Mucosa of stomach (tissue), 1 donor: ENCODE measurements at regions not wholly inside any gene's neighbourhood (a gene's known extent, or its start where the extent isn't known, plus 50 kb on each side); places are given as distances from the start of the nearest gene placed in this dataset.
"Not testable (repeated sequence)": the region's sequence is repeated elsewhere in the genome, so short reads cannot be mapped to it uniquely, and the experiment has no call there.

Experiments used
- H3K27me3 ChIP-seq: one replicate; pipeline ENCODE4 v1.7.0; 2013; ENCODE audit warnings: mild to moderate bottlenecking, low read length; ENCODE audit not compliant: control insufficient read depth, insufficient read depth
- H3K36me3 ChIP-seq: one replicate; pipeline ENCODE4 v1.7.0; 2013; ENCODE audit warnings: low read length; ENCODE audit not compliant: control insufficient read depth, insufficient read depth
- H3K4me1 ChIP-seq: one replicate; pipeline ENCODE4 v1.7.0; 2013; ENCODE audit warnings: mild to moderate bottlenecking, low read length; ENCODE audit not compliant: control insufficient read depth, insufficient read depth
- H3K4me3 ChIP-seq: one replicate; pipeline ENCODE4 v1.7.0; 2013; ENCODE audit warnings: low read length
- H3K9ac ChIP-seq: one replicate; pipeline ENCODE4 v1.7.0; 2013; ENCODE audit warnings: mild to moderate bottlenecking, low read length, moderate library complexity
- H3K9me3 ChIP-seq: one replicate; pipeline ENCODE4 v1.7.0; 2013; ENCODE audit warnings: mild to moderate bottlenecking, low read length, moderate library complexity; ENCODE audit not compliant: control insufficient read depth
- donor health status: Pancreatic carcinoma.

GRCh38 chr6:14415452-14415851, 297.9 kb downstream of the CD83 start:
- H3K4me1 ChIP-seq, result no peaks in the 10 kb centered on the region
- no peaks in the 10 kb centered on the region for H3K36me3 ChIP-seq
- H3K27me3 ChIP-seq, result no peaks in the 10 kb centered on the region
- H3K4me3 ChIP-seq, result no peak overlapping the region
- no peaks in the 10 kb centered on the region for H3K9me3 ChIP-seq
- no peak overlapping the region for H3K9ac ChIP-seq

- Histone ChIP-seq H3K36me3 (no peaks in the 10 kb centered on the region), H3K4me3 (no peak overlapping the region), H3K4me1 (no peaks in the 10 kb centered on the region), H3K9ac (no peak overlapping the region), H3K27me3 (no peaks in the 10 kb centered on the region), H3K9me3 (no peaks in the 10 kb centered on the region)
Observed at GRCh38 chr6:14417377-14417776, 299.8 kb downstream of the CD83 start.

GRCh38 chr6:14419224-14419623, 301.7 kb downstream of the CD83 start:
- H3K9ac ChIP-seq, H3K36me3 ChIP-seq, H3K9me3 ChIP-seq, H3K4me3 ChIP-seq, H3K27me3 ChIP-seq, H3K4me1 ChIP-seq: not testable (repeated sequence)

- no peaks in the 10 kb centered on the region for H3K36me3 ChIP-seq
- H3K4me3 ChIP-seq, result no peak overlapping the region
- H3K27me3 ChIP-seq, result no peaks in the 10 kb centered on the region
- no peaks in the 10 kb centered on the region for H3K4me1 ChIP-seq
- no peak overlapping the region for H3K9ac ChIP-seq
- no peaks in the 10 kb centered on the region for H3K9me3 ChIP-seq
Observed at GRCh38 chr6:14422061-14422460, 304.5 kb downstream of the CD83 start.

- H3K4me3 ChIP-seq, result no peak overlapping the region
- no peaks in the 10 kb centered on the region for H3K4me1 ChIP-seq
- H3K9ac ChIP-seq, result no peak overlapping the region
- no peaks in the 10 kb centered on the region for H3K27me3 ChIP-seq
- no peaks in the 10 kb centered on the region for H3K9me3 ChIP-seq
- no peaks in the 10 kb centered on the region for H3K36me3 ChIP-seq
Observed at GRCh38 chr6:14422917-14423316, 305.3 kb downstream of the CD83 start.

- Histone ChIP-seq H3K4me1 (no peaks in the 10 kb centered on the region), H3K36me3 (no peaks in the 10 kb centered on the region), H3K9me3 (no peaks in the 10 kb centered on the region), H3K4me3 (no peak overlapping the region), H3K9ac (no peak overlapping the region), H3K27me3 (no peaks in the 10 kb centered on the region)
Observed at GRCh38 chr6:14423330-14423729, 305.8 kb downstream of the CD83 start.

- H3K9ac ChIP-seq, result no peak overlapping the region
Observed at GRCh38 chr6:14423955-14424354, 306.4 kb downstream of the CD83 start.

GRCh38 chr6:14425805-14426204, 308.2 kb downstream of the CD83 start:
- Histone ChIP-seq H3K9ac (no peak overlapping the region), H3K4me3 (no peak overlapping the region), H3K4me1 (no peaks in the 10 kb centered on the region), H3K9me3 (no peaks in the 10 kb centered on the region), H3K36me3 (no peaks in the 10 kb centered on the region), H3K27me3 (no peaks in the 10 kb centered on the region)

More at GRCh38 chr6:14423955-14424354, 306.4 kb downstream of the CD83 start:
- Histone ChIP-seq H3K4me1 (no peaks in the 10 kb centered on the region), H3K4me3 (no peak overlapping the region), H3K9me3 (no peaks in the 10 kb centered on the region), H3K27me3 (no peaks in the 10 kb centered on the region), H3K36me3 (no peaks in the 10 kb centered on the region)

- Histone ChIP-seq H3K4me1 (no peaks in the 10 kb centered on the region), H3K36me3 (no peaks in the 10 kb centered on the region), H3K27me3 (no peaks in the 10 kb centered on the region), H3K4me3 (no peak overlapping the region), H3K9me3 (no peaks in the 10 kb centered on the region), H3K9ac (no peak overlapping the region)
Observed at GRCh38 chr6:14426281-14426680, 308.7 kb downstream of the CD83 start.

- Histone ChIP-seq H3K27me3 (no peaks in the 10 kb centered on the region), H3K4me3 (no peak overlapping the region), H3K36me3 (no peaks in the 10 kb centered on the region), H3K9me3 (no peaks in the 10 kb centered on the region), H3K9ac (no peak overlapping the region), H3K4me1 (no peaks in the 10 kb centered on the region)
Observed at GRCh38 chr6:14428269-14428668, 310.7 kb downstream of the CD83 start.

- Histone ChIP-seq H3K9ac (no peak overlapping the region), H3K9me3 (no peaks in the 10 kb centered on the region), H3K4me3 (no peak overlapping the region), H3K4me1 (no peaks in the 10 kb centered on the region), H3K36me3 (no peaks in the 10 kb centered on the region), H3K27me3 (no peaks in the 10 kb centered on the region)
Observed at GRCh38 chr6:14429396-14429795, 311.8 kb downstream of the CD83 start.

- Histone ChIP-seq H3K9me3 (no peaks in the 10 kb centered on the region), H3K27me3 (no peaks in the 10 kb centered on the region), H3K4me3 (no peak overlapping the region), H3K4me1 (no peaks in the 10 kb centered on the region), H3K36me3 (no peaks in the 10 kb centered on the region), H3K9ac (no peak overlapping the region)
Observed at GRCh38 chr6:14430218-14430617, 312.6 kb downstream of the CD83 start.
